ENCODE measurements at regions not wholly inside any gene's neighbourhood (a gene's known extent, or its start where the extent isn't known, plus 50 kb on each side); places are given as distances from the start of the nearest gene placed in this dataset.

- TF ChIP-seq ZZZ3 (IDR thresholded peaks at IDR 0.05), result no peak
- TF ChIP-seq RFX5 (IDR thresholded peaks at IDR 0.05; ENCODE audit: low read depth, low read length), result no peak
- no peak for TF ChIP-seq ZNF165 (CRISPR knock-in tag; IDR thresholded peaks at IDR 0.05; ENCODE audit: borderline replicate concordance)
- TF ChIP-seq RBM39 (optimal IDR thresholded peaks at IDR 0.05; ENCODE audit: low read depth, low read length), result no peak
- TF ChIP-seq ZNF280A (IDR thresholded peaks at IDR 0.05; ENCODE audit: low read depth, partially characterized antibody), result no peak
- no peak for TF ChIP-seq FOXA1 (IDR thresholded peaks at IDR 0.05; ENCODE audit: borderline replicate concordance)
- no peak for TF ChIP-seq ZNF57 (CRISPR knock-in tag; IDR thresholded peaks at IDR 0.05)
- TF ChIP-seq RBFOX2 (IDR thresholded peaks at IDR 0.05; ENCODE audit: low read depth, low read length), result no peak
- TF ChIP-seq OTX1 (CRISPR knock-in tag; IDR thresholded peaks at IDR 0.05), result no peak
- TF ChIP-seq CCNT2 (IDR thresholded peaks at IDR 0.05; ENCODE audit: borderline replicate concordance, extremely low read depth, insufficient read length, low read depth, low read length), result peak; percentile 55
- no peak for TF ChIP-seq ILK (tag; IDR thresholded peaks at IDR 0.05; ENCODE audit: borderline replicate concordance, low read depth)
- no peak for TF ChIP-seq SREBF2 (CRISPR knock-in tag; IDR thresholded peaks at IDR 0.05)
- TF ChIP-seq CGGBP1 (CRISPR knock-in tag; IDR thresholded peaks at IDR 0.05), result no peak
- peak; percentile 96 for TF ChIP-seq TCF3 (CRISPR knock-in tag; IDR thresholded peaks at IDR 0.05)
- TF ChIP-seq BRD4 (IDR thresholded peaks at IDR 0.05), result no peak
- no peak for TF ChIP-seq ZNF76 (CRISPR knock-in tag; IDR thresholded peaks at IDR 0.05; ENCODE audit: borderline replicate concordance)
- TF ChIP-seq NCOA6 (IDR thresholded peaks at IDR 0.05), result no peak
- no peak for TF ChIP-seq FOXK1 (CRISPR knock-in tag; IDR thresholded peaks at IDR 0.05; ENCODE audit: borderline replicate concordance)
- no peak for TF ChIP-seq ZNF561 (CRISPR knock-in tag; conservative IDR thresholded peaks at IDR 0.05)
- no peak for TF ChIP-seq THAP7 (CRISPR knock-in tag; IDR thresholded peaks at IDR 0.05)
- peak; percentile 90 for TF ChIP-seq SMARCA4 (IDR thresholded peaks at IDR 0.05)
- peak; percentile 88 to 90; a peak in 3 of 4 replicates for TF ChIP-seq TRIM24 (IDR thresholded peaks at IDR 0.05)
- no peak for TF ChIP-seq CBX8 (IDR thresholded peaks at IDR 0.05; ENCODE audit: borderline replicate concordance, extremely low read depth, low read depth, low read length, poor library complexity, severe bottlenecking)
- TF ChIP-seq TRIM28 (IDR thresholded peaks at IDR 0.05), result 0 out of 2 replicates have a peak, but pooled peaks have one; percentile 35
- TF ChIP-seq CEBPG (CRISPR knock-in tag; IDR thresholded peaks at IDR 0.05), result no peak
- no peak for TF ChIP-seq CEBPG (tag; conservative IDR thresholded peaks at IDR 0.05 in 1 of 2, IDR thresholded peaks at IDR 0.05 in 1 of 2)
- no peak for TF ChIP-seq CBX2 (IDR thresholded peaks at IDR 0.05; ENCODE audit: insufficient read depth, low read length, poor library complexity, severe bottlenecking)
These were observed 71.9 kb upstream of the SPATA31E1 start (continued) for GRCh38 chr9:87810679-87811178.
